HepG2 (cell line): ENCODE measurements at regions not wholly inside any gene's neighbourhood (a gene's known extent, or its start where the extent isn't known, plus 50 kb on each side); places are given as distances from the start of the nearest gene placed in this dataset.
"Not testable (repeated sequence)": the region's sequence is repeated elsewhere in the genome, so short reads cannot be mapped to it uniquely, and the experiment has no call there.

ENCODE experiments used
- ATAC-seq: fragments of 200-7000 bp; cut with Tn5 transposase; 3 replicates; pipeline ENCODE4 v1.9.1; 2020; ENCODE audit warnings: mild to moderate bottlenecking, moderate library complexity
- BruUV-seq: library from RNA; stranded (reverse); fragments of 400-500 nt; replicated peaks from 2 replicates; lab custom pipeline; 2021; lab: Mats Ljungman, UMichigan
- CTCF ChIA-PET: fragments of 300-600 bp; formaldehyde crosslinking; extraction: SDS; loops from one replicate; lab custom pipeline; 2021; ENCODE audit warnings: low total read pairs, inconsistent platforms, low intra/inter-chr PET ratio; lab: Yijun Ruan, JAX
- POLR2A ChIA-PET: fragments of 350-600 bp; sonication (Branson Sonifier 250); formaldehyde crosslinking; loops from one replicate; lab custom pipeline; 2020; ENCODE audit warnings: antibody characterized with exemption, inconsistent platforms; lab: Yijun Ruan, JAX
- DNase-seq: peaks from one replicate; pipeline ENCODE4 v3.0.0-alpha.2; 2015; ENCODE audit warnings: low spot score
- FAIRE-seq: peaks from 3 replicates; lab custom pipeline; 2011; peaks lifted over from hg19 to GRCh38; lab: Jason Lieb, UNC
- H2AFZ ChIP-seq: one replicate; pipeline ENCODE4 v1.6.1; 2011; ENCODE audit warnings: low read length, inconsistent platforms
- H3K27ac ChIP-seq: fragments of 300-600 bp; 3 replicates; pipeline ENCODE4 v1.8.0; 2011; ENCODE audit warnings: mixed run types, mild to moderate bottlenecking, mixed read lengths, low read length, inconsistent platforms; ENCODE audit not compliant: insufficient read depth; ENCODE audit errors: extremely low read length
- H3K27me3 ChIP-seq, 2 experiments: fragments of 200-600 bp in 1 of 2; 2 replicates in 1 of 2; 3 replicates in 1 of 2; pipeline versions ENCODE4 v1.6.0 to v1.8.0; 2011; ENCODE audit warnings: low read length in 2 of 2, mild to moderate bottlenecking in 2 of 2, moderate library complexity in 2 of 2, inconsistent platforms in 1 of 2; ENCODE audit not compliant: insufficient read depth in 2 of 2, control insufficient read depth in 1 of 2
- H3K36me3 ChIP-seq, 2 experiments: fragments of 200-600 bp in 1 of 2; replicated peaks in 1 of 2; 2 replicates in 1 of 2; 3 replicates in 1 of 2; pipeline versions ENCODE4 v1.5.1 to v1.8.0; 2011; ENCODE audit warnings: low read length in 2 of 2, inconsistent platforms in 1 of 2; ENCODE audit not compliant: insufficient read depth in 2 of 2, control insufficient read depth in 1 of 2
- H3K4me1 ChIP-seq: 2 replicates; pipeline ENCODE4 v1.5.1; 2012; ENCODE audit warnings: low read length, inconsistent platforms; ENCODE audit not compliant: insufficient read depth
- H3K4me2 ChIP-seq: 2 replicates; pipeline ENCODE4 v1.6.0; 2011; ENCODE audit warnings: low read depth, low read length, inconsistent platforms
- H3K4me3 ChIP-seq, 3 experiments: fragments of 200-600 bp in 1 of 3; sonication (generic), shearing (Covaris generic) in 1 of 3; replicated peaks in 1 of 3; 2 replicates each; pipeline ENCODE4 v1.5.1; 2011 to 2016; ENCODE audit warnings: low read length in 3 of 3, inconsistent platforms in 2 of 3, low read depth in 2 of 3, mild to moderate bottlenecking in 2 of 3, control low read depth in 1 of 3, mixed read lengths in 1 of 3; ENCODE audit not compliant: insufficient read depth in 1 of 3
- H3K79me2 ChIP-seq: one replicate; pipeline ENCODE4 v1.6.1; 2011; ENCODE audit warnings: low read length, inconsistent platforms; ENCODE audit not compliant: insufficient read depth
- H3K9ac ChIP-seq: 2 replicates; pipeline ENCODE4 v1.6.0; 2011; ENCODE audit warnings: mild to moderate bottlenecking, low read depth, low read length, inconsistent platforms; ENCODE audit not compliant: insufficient read depth
- H3K9me3 ChIP-seq: 2 replicates; pipeline ENCODE4 v1.5.1; 2012; ENCODE audit warnings: mild to moderate bottlenecking, low read length
- H4K20me1 ChIP-seq: 2 replicates; pipeline ENCODE4 v1.6.0; 2011; ENCODE audit warnings: inconsistent platforms, mild to moderate bottlenecking, low read length, moderate library complexity; ENCODE audit not compliant: insufficient read depth
- CENPT ChIP-seq: sonication (generic); formaldehyde crosslinking; IDR thresholded peaks from 2 replicates; pipeline ENCODE4 v1.8.0; 2022; ENCODE audit warnings: low read depth, mild to moderate bottlenecking, moderate library complexity, missing genetic modification reagents
- CREB3 ChIP-seq: sonication (generic); formaldehyde crosslinking; IDR thresholded peaks from 2 replicates; pipeline ENCODE4 v1.5.0; 2020; ENCODE audit warnings: missing genetic modification reagents
- FOXO4 ChIP-seq: sonication (generic); formaldehyde crosslinking; conservative IDR thresholded peaks from 2 replicates; pipeline ENCODE4 v1.8.1; 2023; ENCODE audit warnings: missing genetic modification reagents
- MATR3 ChIP-seq: sonication (generic); formaldehyde crosslinking; IDR thresholded peaks from 2 replicates; pipeline ENCODE4 v1.4.0; 2020; ENCODE audit warnings: missing genetic modification reagents
- RBFOX2 ChIP-seq: fragments of 200-400 bp; formaldehyde crosslinking; IDR thresholded peaks from 2 replicates; pipeline ENCODE4 v1.6.1; 2017; ENCODE audit warnings: low read depth, mild to moderate bottlenecking, low read length
- SIN3A ChIP-seq: IDR thresholded peaks from 2 replicates; pipeline ENCODE4 v1.6.1; 2011; ENCODE audit warnings: low read depth, mild to moderate bottlenecking, control low read depth, low read length, borderline replicate concordance
- TOPORS ChIP-seq: sonication (generic); formaldehyde crosslinking; IDR thresholded peaks from 2 replicates; pipeline ENCODE4 v1.8.0; 2023; ENCODE audit warnings: mild to moderate bottlenecking, missing genetic modification reagents
- ZEB1 ChIP-seq: IDR thresholded peaks from 2 replicates; pipeline ENCODE4 v1.6.1; 2012; ENCODE audit warnings: mild to moderate bottlenecking, low read depth, inconsistent platforms; ENCODE audit not compliant: insufficient replicate concordance
- ZNF292 ChIP-seq: sonication (generic); formaldehyde crosslinking; IDR thresholded peaks from 2 replicates; pipeline ENCODE4 v1.8.1; 2022; ENCODE audit warnings: mild to moderate bottlenecking, low read depth, missing genetic modification reagents, borderline replicate concordance
- ZNF326 ChIP-seq: sonication (generic); formaldehyde crosslinking; IDR thresholded peaks from 2 replicates; pipeline ENCODE4 v1.4.0; 2020; ENCODE audit warnings: missing genetic modification reagents, borderline replicate concordance
- ZNF564 ChIP-seq: sonication (generic); formaldehyde crosslinking; IDR thresholded peaks from 2 replicates; pipeline ENCODE4 v1.8.1; 2023; ENCODE audit warnings: mild to moderate bottlenecking, missing genetic modification reagents
- ZNF781 ChIP-seq: sonication (generic); formaldehyde crosslinking; IDR thresholded peaks from 2 replicates; pipeline ENCODE4 v1.5.1; 2020; ENCODE audit warnings: borderline replicate concordance, mild to moderate bottlenecking, missing genetic modification reagents; ENCODE audit errors: not compliant biosample characterization
- WGBS: methylation state at CpG from one replicate; pipeline ENCODE4 v1.1.6; 2017; ENCODE audit warnings: low lambda C conversion rate; 5-methylcytosine and 5-hydroxymethylcytosine counted together
- in situ Hi-C: cut with HindIII; loops from 2 replicates; pipeline ENCODE4 v1.10.0; 2017; ENCODE audit warnings: low pct_unique_long_range_greater_than_20kb; ENCODE audit not compliant: extremely low pct_ligation_motif_present
- intact Hi-C: fragments of 100-400 bp; cut with micrococcal nuclease; formaldehyde crosslinking; loops from one replicate; pipeline ENCODE4 v1.10.0; 2022; ENCODE audit not compliant: unreplicated experiment
- TF ChIP-seq, protein P1 (sequence below), 2 experiments: sonication (generic) in 1 of 2; formaldehyde crosslinking in 1 of 2; IDR thresholded peaks; 2 replicates each; pipeline versions ENCODE4 v1.5.1 to v1.6.1; 2011 to 2020; ENCODE audit warnings: borderline replicate concordance in 1 of 2, low read depth in 1 of 2, low read length in 1 of 2, mild to moderate bottlenecking in 1 of 2, missing genetic modification reagents in 1 of 2, moderate library complexity in 1 of 2

DNA sequence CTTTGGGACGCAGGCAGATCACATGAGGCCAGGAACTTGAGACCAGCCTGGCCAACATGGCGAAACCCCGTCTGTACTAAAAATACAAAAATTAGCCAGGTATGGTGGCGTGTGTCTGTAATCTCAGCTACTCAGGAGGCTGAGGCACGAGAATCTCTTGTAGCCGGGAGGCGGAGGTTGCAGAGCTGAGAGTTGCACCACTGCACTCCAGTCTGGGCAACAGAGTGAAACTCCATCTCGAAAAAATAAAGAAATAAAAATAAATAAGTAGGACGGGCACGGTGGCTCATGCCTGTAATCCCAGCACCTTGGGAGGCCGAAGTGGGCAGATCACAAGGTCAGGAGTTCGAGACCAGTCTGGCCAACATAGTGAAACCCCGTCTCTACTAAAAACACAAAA lies 58.2 kb upstream of the CACUL1 start:
- H3K9me3 ChIP-seq, in situ Hi-C loops, H4K20me1 ChIP-seq, H3K27ac ChIP-seq, ATAC-seq, H3K4me1 ChIP-seq, DNase-seq, FAIRE-seq, H3K9ac ChIP-seq, H3K79me2 ChIP-seq, H3K4me3 ChIP-seq, H3K4me2 ChIP-seq, CTCF ChIA-PET, BruUV-seq, POLR2A ChIA-PET, intact Hi-C loops, H2AFZ ChIP-seq, H3K36me3 ChIP-seq: not testable (repeated sequence)
- whole genome bisulfite sequencing: 18% methylated on average over 12 of the region's 13 CpGs
- H3K27me3 ChIP-seq: peaks cover 5 to 27% of the 10 kb centered on the region in 2 experiments

DNA sequence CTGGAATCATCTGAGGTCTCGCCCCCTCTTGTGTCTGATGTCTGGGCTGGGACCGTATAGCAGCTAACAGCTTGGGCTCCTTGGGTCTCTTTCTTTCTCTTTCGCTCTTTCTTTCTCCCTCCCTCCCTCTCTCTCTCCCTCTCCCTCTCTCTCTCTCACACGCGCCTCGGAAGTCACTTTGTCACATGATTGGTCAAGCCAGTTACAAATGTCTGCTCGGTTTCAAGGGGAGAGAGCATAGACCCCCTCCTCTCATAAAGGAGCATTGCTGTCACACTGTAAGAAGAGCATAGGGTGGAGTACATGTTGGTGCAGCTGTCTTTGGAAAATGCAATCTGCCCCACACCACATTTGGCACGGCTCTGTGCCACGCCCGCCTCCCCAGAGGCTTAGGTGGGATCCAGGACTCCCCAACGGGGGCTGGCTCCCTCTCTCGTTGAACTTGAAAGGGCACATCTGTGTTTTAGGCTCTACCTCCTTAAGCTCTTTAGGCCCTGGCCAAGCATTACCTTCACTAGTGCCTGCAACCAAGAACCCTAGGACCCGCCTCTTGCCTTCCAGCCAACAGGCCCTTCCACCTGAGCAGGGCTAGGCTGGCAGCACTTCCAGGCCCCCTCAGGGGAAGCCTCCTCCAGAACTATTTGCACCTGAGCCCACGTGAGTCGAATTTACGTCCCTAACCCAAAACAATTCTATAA lies 61.9 kb upstream of the CACUL1 start:
- intact Hi-C loops (no loop called here), in situ Hi-C loops (no loop called here)
- DNase-seq (no peak), FAIRE-seq (no peak), ATAC-seq (no peak)
- CTCF ChIA-PET: no interaction called here
- Histone ChIP-seq H3K27me3 (peaks cover 4 to 24% of the 10 kb centered on the region in 2 experiments), H4K20me1 (no peaks in the 10 kb centered on the region), H3K4me1 (no peaks in the 10 kb centered on the region), H3K4me3 (no peak overlapping the region), H3K36me3 (no peaks in the 10 kb centered on the region), H3K9me3 (no peaks in the 10 kb centered on the region), H3K4me2 (no peak overlapping the region), H3K9ac (no peak overlapping the region), H3K27ac (no peak overlapping the region), H3K79me2 (no peaks in the 10 kb centered on the region), H2AFZ (no peak overlapping the region)
- no TSS peak for BruUV-seq
- 9% methylated on average over 15 of the region's 16 CpGs for WGBS
- POLR2A ChIA-PET: no interaction called here
- TF ChIP-seq FOXO4 (no peak), TOPORS (CRISPR knock-in tag) (no peak), CENPT (CRISPR knock-in tag) (no peak), ZNF292 (CRISPR knock-in tag) (no peak), ZNF564 (CRISPR knock-in tag) (no peak), MATR3 (CRISPR knock-in tag) (no peak), ZNF781 (CRISPR knock-in tag) (no peak), RBFOX2 (no peak), CREB3 (CRISPR knock-in tag) (no peak), SIN3A (no peak), ZEB1 (no peak), ZNF326 (CRISPR knock-in tag) (no peak)
- TF ChIP-seq, protein P1, sequence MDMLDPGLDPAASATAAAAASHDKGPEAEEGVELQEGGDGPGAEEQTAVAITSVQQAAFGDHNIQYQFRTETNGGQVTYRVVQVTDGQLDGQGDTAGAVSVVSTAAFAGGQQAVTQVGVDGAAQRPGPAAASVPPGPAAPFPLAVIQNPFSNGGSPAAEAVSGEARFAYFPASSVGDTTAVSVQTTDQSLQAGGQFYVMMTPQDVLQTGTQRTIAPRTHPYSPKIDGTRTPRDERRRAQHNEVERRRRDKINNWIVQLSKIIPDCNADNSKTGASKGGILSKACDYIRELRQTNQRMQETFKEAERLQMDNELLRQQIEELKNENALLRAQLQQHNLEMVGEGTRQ (IDR thresholded peaks at IDR 0.05; ENCODE audit: low read depth, low read length): no peak
- TF ChIP-seq, protein P1 (CRISPR knock-in tag; IDR thresholded peaks at IDR 0.05; ENCODE audit: borderline replicate concordance): no peak
